ENCODE measurements at regions not wholly inside any gene's neighbourhood (a gene's known extent, or its start where the extent isn't known, plus 50 kb on each side); places are given as distances from the start of the nearest gene placed in this dataset.

DNA sequence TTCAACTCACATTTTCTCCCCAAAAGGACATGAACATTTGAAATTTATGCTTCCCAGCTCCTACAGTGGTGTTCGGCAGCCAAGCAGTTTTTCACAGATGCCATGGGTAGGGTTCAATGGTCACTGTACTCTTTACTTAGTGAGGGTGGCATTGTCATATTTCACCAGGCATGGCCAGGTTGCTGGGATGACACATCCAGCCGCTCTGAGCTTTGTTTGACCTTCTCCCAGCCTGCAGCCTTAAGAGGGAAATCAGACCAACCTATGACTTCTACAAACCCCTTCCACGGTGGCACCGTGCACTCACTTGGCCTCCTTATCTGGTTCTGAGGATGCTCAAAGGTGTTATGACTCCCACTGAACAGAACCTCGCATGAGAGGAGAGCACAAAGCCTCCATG, 108.4 kb upstream of the SH3BP4 start:
- no peak for DNase-seq (ENCODE audit: low spot score in 2 of 2)
- TF ChIP-seq EP300 (IDR thresholded peaks at IDR 0.05): no peak
- no peak for TF ChIP-seq CTCF (IDR thresholded peaks at IDR 0.05)
- TF ChIP-seq POLR2A (IDR thresholded peaks at IDR 0.05): no peak
- no peak overlapping the region for H3K27ac ChIP-seq
- no peaks in the 10 kb centered on the region for H3K9me3 ChIP-seq
- H3K36me3 ChIP-seq: no peaks in the 10 kb centered on the region
- 91 to 92% methylated on average over 5 of the region's 5 CpGs for WGBS, 2 donors
- H3K4me3 ChIP-seq: no peak overlapping the region
- peaks cover 0 to 25% (median 0%) of the 10 kb centered on the region in 4 donors for H3K4me1 ChIP-seq
- no peaks in the 10 kb centered on the region for H3K27me3 ChIP-seq

DNA sequence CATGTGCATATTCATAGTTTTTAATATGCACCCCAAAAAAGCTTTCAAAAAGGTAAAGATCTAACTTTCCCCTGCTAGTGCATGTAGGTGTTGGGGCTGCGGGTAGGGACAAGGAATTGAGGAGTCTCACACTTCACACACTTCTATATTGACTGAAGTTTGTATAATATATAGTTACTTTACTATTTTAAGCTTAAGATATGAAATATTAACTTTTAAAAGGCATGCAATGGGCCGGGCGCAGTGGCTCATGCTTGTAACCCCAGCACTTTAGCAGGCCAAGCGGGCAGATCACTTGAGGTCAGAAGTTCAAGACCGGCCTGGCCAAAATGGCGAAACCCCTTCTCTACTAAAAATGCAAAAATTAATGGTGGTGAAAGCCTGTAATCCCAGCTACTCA, 109.1 kb upstream of the SH3BP4 start:
- Histone ChIP-seq H3K27me3 (no peaks in the 10 kb centered on the region), H3K27ac (no peak overlapping the region), H3K9me3 (no peaks in the 10 kb centered on the region), H3K36me3 (no peaks in the 10 kb centered on the region), H3K4me3 (no peak overlapping the region), H3K4me1 (peaks cover 0 to 25% (median 0%) of the 10 kb centered on the region in 4 donors)
- DNase-seq (ENCODE audit: low spot score in 2 of 2): no peak
- 91 to 93% methylated on average over 6 of the region's 6 CpGs for WGBS, 2 donors
- TF ChIP-seq EP300 (IDR thresholded peaks at IDR 0.05) (no peak), POLR2A (IDR thresholded peaks at IDR 0.05) (no peak), CTCF (IDR thresholded peaks at IDR 0.05) (no peak)

DNA sequence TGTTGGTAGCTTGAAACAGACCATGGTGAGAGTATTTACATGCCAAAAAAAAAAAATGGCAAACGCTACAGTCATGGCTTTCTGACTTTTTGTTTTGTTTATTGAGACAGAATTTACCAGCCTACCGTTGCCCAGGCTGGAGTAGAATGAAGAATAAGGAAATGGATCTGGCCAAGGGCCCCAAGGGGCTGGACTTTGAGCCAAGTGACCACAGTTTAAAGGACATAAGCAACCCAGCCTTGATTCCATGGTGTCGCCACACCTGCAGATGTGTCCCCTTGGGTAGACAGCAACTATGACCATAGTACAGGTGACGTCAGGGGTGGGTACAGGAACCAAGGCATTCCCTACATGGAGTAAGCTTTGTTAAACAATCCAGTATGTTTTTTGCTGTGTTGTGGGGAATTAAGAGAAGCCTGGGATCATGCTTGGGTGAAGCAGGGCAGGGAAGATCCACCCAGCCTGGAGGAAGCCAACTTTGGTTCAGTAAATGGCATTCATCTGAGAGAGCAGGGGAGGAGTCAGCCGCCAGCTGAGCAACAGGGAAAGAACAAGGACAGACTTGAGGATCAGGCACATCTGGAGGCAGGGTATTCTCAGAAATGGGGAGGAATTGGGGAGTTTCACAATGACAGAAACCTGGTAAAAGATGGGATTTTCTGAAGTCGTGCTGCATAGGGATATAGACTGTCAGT, 110.3 kb upstream of the SH3BP4 start:
- TF ChIP-seq CTCF (IDR thresholded peaks at IDR 0.05): no peak
- no peak for TF ChIP-seq POLR2A (IDR thresholded peaks at IDR 0.05)
- TF ChIP-seq EP300 (IDR thresholded peaks at IDR 0.05): no peak
- Histone ChIP-seq H3K4me3 (no peak overlapping the region), H3K36me3 (no peaks in the 10 kb centered on the region), H3K9me3 (no peaks in the 10 kb centered on the region), H3K27me3 (no peaks in the 10 kb centered on the region), H3K27ac (no peak overlapping the region), H3K4me1 (peaks cover 0 to 25% (median 0%) of the 10 kb centered on the region in 4 donors)
- no peak for DNase-seq (ENCODE audit: low spot score in 2 of 2)
- WGBS, 2 donors: 72 to 84% methylated on average over 6 of the region's 6 CpGs

- DNase-seq (ENCODE audit: low spot score in 2 of 2): peak in 1 of 2 donors; percentile 32
- H3K27ac ChIP-seq: no peak overlapping the region
- TF ChIP-seq EP300 (IDR thresholded peaks at IDR 0.05) (no peak), CTCF (IDR thresholded peaks at IDR 0.05) (no peak), POLR2A (IDR thresholded peaks at IDR 0.05) (no peak)
- no peak overlapping the region for H3K4me3 ChIP-seq
- 20 to 33% methylated on average over 5 of the region's 5 CpGs for WGBS, 2 donors
- no peaks in the 10 kb centered on the region for H3K36me3 ChIP-seq
- H3K9me3 ChIP-seq: no peaks in the 10 kb centered on the region
- peaks cover 0 to 21% (median 0%) of the 10 kb centered on the region in 4 donors for H3K4me1 ChIP-seq
- no peaks in the 10 kb centered on the region for H3K27me3 ChIP-seq
Observed at GRCh38 chr2:234840336-234840735, 111.5 kb upstream of the SH3BP4 start.

- H3K4me3 ChIP-seq: no peak overlapping the region
- H3K36me3 ChIP-seq: no peaks in the 10 kb centered on the region
- TF ChIP-seq EP300 (IDR thresholded peaks at IDR 0.05) (no peak), POLR2A (IDR thresholded peaks at IDR 0.05) (no peak), CTCF (IDR thresholded peaks at IDR 0.05) (no peak)
- WGBS, 2 donors: 66 to 68% methylated on average over 4 of the region's 4 CpGs
- peaks cover 0 to 21% (median 0%) of the 10 kb centered on the region in 4 donors for H3K4me1 ChIP-seq
- DNase-seq (ENCODE audit: low spot score in 2 of 2): no peak
- H3K27me3 ChIP-seq: no peaks in the 10 kb centered on the region
- no peaks in the 10 kb centered on the region for H3K9me3 ChIP-seq
- H3K27ac ChIP-seq: no peak overlapping the region
Observed at GRCh38 chr2:234839285-234839684, 112.5 kb upstream of the SH3BP4 start.

Data from tibial nerve (tissue), 4 donors.